NCI-H748 treated with DMSO at 0.1 percent for 48 hours (cell line): ENCODE measurements at regions not wholly inside any gene's neighbourhood (a gene's known extent, or its start where the extent isn't known, plus 50 kb on each side); places are given as distances from the start of the nearest gene placed in this dataset.

ENCODE experiments used
- DNase-seq: peaks from one replicate; lab custom pipeline; 2025; lab: John Stamatoyannopoulos, UW

DNA sequence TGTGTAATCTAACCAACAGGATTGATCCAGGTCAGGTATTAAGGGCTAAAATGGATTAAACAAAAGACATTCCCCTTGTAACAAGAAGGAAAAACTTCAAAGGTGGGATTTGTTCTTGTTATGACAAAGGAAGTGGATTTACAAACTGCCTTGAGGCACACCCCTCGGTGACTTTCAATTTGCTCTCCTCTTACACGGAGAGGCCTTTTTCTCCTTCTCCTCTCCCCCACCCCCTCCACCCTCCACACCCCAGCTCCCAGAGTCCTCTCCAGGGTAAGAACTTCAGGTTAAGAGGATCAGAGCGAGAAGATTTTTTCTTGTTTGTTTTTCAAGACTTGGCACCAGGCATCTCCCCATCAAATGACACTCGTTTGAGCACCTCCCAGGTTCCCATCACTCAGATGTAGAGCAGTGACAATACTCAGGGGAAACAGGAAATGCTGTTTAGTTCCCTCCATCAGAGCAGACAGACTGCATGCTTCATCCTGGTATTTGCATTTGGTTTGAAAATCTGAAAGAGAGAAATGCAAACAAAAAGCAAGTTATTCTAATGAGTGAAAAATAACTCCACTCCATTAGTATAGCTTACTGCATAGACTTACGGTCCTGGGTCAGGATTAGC lies 77.6 kb upstream of the TMEM260 start:
- no peak for DNase-seq

DNA sequence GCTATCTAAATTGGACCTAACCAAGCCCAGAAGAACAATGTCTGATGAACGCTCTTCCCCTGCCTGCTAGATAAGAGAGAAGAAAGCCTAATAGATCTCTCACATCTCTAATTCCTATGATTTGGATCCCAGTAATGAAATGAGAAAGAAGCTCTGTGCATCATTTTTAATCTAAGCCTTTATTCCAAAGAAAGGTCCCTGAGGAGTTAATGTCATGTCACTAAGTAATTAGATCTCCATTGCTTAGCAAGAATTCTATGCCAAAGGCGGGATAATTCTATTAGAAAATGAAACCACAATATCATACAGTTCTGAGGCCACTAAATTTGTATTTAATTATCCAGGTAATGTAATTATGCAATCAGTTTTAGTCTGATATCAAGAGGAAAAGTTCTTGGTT lies 74.2 kb upstream of the TMEM260 start:
- no peak for DNase-seq

DNA sequence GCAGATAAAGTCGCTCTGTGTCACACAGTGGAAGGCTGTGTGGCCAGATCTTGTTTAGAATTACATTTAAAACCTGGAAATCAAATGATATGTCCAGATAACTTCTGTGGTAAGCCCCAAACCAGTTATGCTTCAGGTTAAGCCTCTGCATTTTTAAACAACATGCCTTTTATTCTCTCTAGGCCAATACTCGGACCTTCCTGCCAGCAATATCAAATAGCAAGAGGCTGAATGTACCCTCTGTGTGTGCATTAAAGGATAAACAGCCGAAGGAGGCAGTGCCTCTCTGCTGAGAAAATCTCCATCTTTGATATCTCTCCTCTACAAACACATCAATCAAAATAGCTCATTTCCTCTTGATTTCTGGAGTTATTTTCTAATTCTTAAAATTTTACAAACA lies 67.1 kb upstream of the TMEM260 start:
- DNase-seq: no peak

DNA sequence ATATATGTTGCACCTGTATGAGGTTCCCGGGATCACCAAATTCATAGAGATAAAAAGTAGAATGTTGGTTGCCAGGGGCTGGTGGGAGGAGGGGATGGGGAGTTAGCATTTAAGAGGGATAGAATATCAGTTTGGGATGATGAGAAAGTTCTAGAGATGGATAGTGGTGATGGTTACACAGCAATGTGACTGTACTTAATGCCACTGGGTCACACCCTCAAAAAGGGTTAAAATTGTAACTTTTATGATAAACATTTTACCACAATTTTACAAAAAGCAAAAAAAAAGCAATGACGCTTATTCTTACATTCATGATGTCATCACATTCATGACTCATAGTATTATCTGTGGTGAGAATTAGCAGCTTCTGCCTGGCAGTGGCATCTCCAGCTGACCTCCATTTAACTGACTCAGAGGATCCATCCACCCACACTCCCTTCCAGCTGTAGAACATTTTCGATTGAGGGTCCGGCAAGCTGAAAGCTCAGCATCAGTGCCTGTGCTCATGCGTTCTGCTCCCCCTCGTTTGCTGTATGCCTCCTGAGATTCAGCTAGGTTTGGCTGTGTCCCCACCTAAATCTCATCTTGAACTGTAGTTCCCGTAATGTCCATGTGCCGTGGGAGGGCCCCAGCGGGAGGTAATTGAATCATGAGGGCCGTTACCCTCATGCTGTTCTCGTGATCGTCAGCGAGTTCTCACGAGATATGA lies 64.8 kb upstream of the TMEM260 start:
- DNase-seq: no peak

DNA sequence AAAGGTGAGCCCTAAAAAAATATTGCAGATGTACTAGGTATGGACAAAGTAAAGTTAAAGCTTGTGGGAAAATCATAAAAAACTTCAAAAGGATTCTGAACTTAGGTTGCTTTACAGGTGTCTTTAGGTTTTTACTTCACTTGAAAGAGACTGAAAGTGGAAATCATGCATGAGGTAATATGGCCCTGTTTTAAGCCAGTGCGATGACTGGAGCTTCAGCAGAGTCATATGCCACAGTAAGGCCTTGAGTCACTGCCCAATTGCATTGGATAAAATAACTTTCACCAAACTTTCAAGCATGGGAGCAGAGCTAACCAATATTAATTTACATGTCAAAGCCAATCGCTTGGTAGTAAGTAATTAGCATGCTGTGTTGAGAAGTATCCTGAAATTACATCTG lies 63.9 kb upstream of the TMEM260 start:
- DNase-seq: no peak

DNA sequence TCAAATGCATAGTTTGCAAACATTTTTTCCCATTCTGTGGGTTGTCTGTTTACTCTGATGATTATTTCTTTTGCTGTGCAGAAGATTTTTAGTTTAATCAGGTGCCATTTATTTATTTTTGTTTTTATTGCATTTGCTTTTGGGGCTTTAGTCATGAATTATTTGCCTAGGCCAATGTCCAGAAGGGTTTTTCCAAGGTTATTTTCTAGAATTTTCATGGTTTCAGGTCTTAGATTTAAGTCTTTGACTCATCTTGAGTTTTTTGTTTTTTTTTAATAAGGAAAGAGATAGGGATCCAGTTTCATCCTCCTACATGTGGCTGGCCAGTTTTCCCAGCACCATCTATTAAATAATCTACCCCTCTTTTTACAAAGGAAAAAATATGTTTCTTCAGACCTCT lies 57.2 kb upstream of the TMEM260 start:
- no peak for DNase-seq

DNA sequence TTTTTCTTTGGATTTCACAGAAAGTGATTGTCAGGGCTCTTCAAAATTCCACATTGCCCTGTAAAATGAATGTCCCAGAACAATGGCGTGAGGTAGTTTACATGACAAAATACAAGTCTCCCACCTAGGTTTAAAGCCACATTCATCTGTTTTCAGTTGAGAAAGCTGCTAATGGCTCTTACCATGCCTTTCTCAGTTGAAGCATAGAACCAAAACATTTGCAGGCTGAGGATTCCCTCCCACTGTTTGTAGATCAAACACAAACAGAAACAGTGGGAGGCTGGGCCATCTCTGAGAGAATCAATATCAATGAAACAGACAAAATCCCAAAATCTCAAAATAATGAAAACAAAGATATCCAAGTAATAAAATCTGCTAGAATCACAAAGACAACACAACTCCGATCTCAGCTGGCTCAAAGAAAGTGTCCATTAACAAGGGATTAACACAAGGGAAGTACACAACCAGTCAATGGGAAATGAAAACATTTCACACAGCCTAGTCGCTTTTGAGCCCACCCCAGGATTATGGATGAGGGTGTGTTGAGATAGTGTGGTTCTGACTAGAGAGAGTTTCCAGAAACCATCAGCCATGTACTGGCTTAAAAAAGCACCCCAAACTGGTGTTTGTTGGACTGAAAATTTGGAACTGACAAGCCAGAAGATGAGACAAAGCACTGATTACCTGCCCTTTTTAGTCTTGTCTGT lies 54.5 kb upstream of the TMEM260 start:
- no peak for DNase-seq

DNA sequence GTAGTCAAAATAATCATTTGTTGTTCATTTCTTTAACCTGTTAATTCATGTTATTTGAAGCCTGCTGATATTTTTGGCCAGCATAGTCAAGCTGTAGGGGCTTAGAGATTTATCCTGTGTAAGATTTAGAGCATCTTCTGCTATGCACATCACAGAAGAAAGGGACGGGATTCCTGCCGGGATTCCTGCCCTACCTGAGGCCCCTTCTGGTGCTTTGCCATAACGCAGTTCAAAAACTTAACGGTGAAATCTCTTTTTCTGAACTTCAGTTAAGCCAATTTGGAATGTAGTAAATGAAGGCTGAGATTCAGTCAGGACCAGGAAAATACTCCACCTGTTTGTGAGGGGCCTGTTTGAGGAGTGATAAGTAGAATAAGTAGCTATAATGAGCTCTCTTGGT lies 50.7 kb upstream of the TMEM260 start:
- DNase-seq: no peak
